HFFc6 (cell line): ENCODE measurements at regions not wholly inside any gene's neighbourhood (a gene's known extent, or its start where the extent isn't known, plus 50 kb on each side); places are given as distances from the start of the nearest gene placed in this dataset.

Experiments used
- DNase-seq: peaks from one replicate; pipeline ENCODE4 v3.0.0-alpha.2; 2018
- H3K27ac Mint-ChIP-seq: 2 replicates; pipeline ENCODE4 v1.8.0; 2020; ENCODE audit warnings: mild to moderate bottlenecking, mixed read lengths
- H3K27me3 Mint-ChIP-seq: 2 replicates; pipeline ENCODE4 v1.8.0; 2021; ENCODE audit warnings: mild to moderate bottlenecking, moderate library complexity, mixed read lengths; ENCODE audit not compliant: insufficient read depth
- H3K36me3 Mint-ChIP-seq: 2 replicates; pipeline ENCODE4 v1.8.0; 2021; ENCODE audit warnings: low read depth, mixed read lengths
- H3K4me1 Mint-ChIP-seq: 2 replicates; pipeline ENCODE4 v1.8.0; 2020; ENCODE audit warnings: low read depth, mixed read lengths
- H3K4me3 Mint-ChIP-seq: 2 replicates; pipeline ENCODE4 v1.8.0; 2020; ENCODE audit warnings: mild to moderate bottlenecking, moderate library complexity, mixed read lengths
- H3K9me3 Mint-ChIP-seq: 2 replicates; pipeline ENCODE4 v1.8.0; 2020; ENCODE audit warnings: mild to moderate bottlenecking, mixed read lengths
- CTCF ChIP-seq: fragments of 200-600 bp; sonication (generic); IDR thresholded peaks from 2 replicates; pipeline ENCODE4 v1.5.0; 2021; ENCODE audit warnings: antibody characterized with exemption, mild to moderate bottlenecking

GRCh38 chr3:177599326-177599725, 402.0 kb upstream of the TBL1XR1 start:
- no peak for DNase-seq
- Mint-ChIP-seq H3K4me3 (no peak overlapping the region), H3K9me3 (no peaks in the 10 kb centered on the region), H3K27ac (no peak overlapping the region), H3K36me3 (peaks cover 3% of the 10 kb centered on the region; the same call in 1 of the 2 replicates), H3K4me1 (peaks cover 56% of the 10 kb centered on the region), H3K27me3 (peaks cover 2% of the 10 kb centered on the region; the same call in 1 of the 2 replicates)
- no peak for TF ChIP-seq CTCF

DNA sequence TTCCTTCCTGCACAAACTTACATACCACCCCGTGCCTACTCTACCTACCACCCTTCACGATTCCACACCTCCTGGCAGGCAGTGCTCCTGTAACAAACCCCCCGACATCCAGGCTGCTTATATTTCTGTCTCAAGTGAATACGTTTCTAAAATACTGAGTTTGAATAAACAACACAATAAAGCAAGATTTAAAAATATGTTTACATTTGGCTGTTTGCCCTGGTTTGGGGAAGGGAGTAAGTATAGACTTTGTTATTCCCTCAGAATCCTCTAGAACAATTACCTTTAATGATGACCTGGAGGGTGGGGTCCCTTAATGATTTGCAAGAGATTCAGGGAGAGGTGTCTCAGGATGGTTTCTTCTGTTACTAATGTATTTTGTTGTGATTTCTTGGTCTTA, 402.6 kb upstream of the TBL1XR1 start:
- Mint-ChIP-seq H3K4me1 (peaks cover 51% of the 10 kb centered on the region), H3K4me3 (no peak overlapping the region), H3K27ac (no peak overlapping the region), H3K27me3 (peaks cover 2% of the 10 kb centered on the region; the same call in 1 of the 2 replicates), H3K9me3 (no peaks in the 10 kb centered on the region; the same call in 1 of the 2 replicates), H3K36me3 (peaks cover 4% of the 10 kb centered on the region; the same call in 1 of the 2 replicates)
- DNase-seq, result no peak
- TF ChIP-seq CTCF, result no peak

GRCh38 chr3:177600411-177600810, 403.1 kb upstream of the TBL1XR1 start:
- Mint-ChIP-seq H3K4me1 (peaks cover 45% of the 10 kb centered on the region), H3K36me3 (peaks cover 7% of the 10 kb centered on the region; the same call in 1 of the 2 replicates), H3K27me3 (peaks cover 2% of the 10 kb centered on the region; the same call in 1 of the 2 replicates), H3K4me3 (no peak overlapping the region), H3K27ac (no peak overlapping the region), H3K9me3 (no peaks in the 10 kb centered on the region; the same call in 1 of the 2 replicates)
- DNase-seq, result no peak
- TF ChIP-seq CTCF, result no peak

GRCh38 chr3:177601152-177601551, 403.9 kb upstream of the TBL1XR1 start:
- peaks cover 4% of the 10 kb centered on the region; the same call in 1 of the 2 replicates for H3K36me3 Mint-ChIP-seq
- no peak overlapping the region for H3K27ac Mint-ChIP-seq
- TF ChIP-seq CTCF, result no peak

GRCh38 chr3:177602601-177603147, 405.4 kb upstream of the TBL1XR1 start:
- Mint-ChIP-seq H3K9me3 (no peaks in the 10 kb centered on the region; the same call in 1 of the 2 replicates), H3K36me3 (peaks cover 4% of the 10 kb centered on the region; the same call in 1 of the 2 replicates), H3K27me3 (peaks cover 2% of the 10 kb centered on the region; the same call in 1 of the 2 replicates), H3K27ac (no peak overlapping the region), H3K4me3 (no peak overlapping the region), H3K4me1 (peaks cover 22% of the 10 kb centered on the region)
- no peak for DNase-seq
- TF ChIP-seq CTCF, result no peak

More at GRCh38 chr3:177601152-177601551, 403.9 kb upstream of the TBL1XR1 start:
- Mint-ChIP-seq H3K4me1 (peaks cover 38% of the 10 kb centered on the region), H3K4me3 (no peak overlapping the region), H3K27me3 (peaks cover 2% of the 10 kb centered on the region; the same call in 1 of the 2 replicates), H3K9me3 (no peaks in the 10 kb centered on the region; the same call in 1 of the 2 replicates)
- no peak for DNase-seq
